ENCODE measurements at regions not wholly inside any gene's neighbourhood (a gene's known extent, or its start where the extent isn't known, plus 50 kb on each side); places are given as distances from the start of the nearest gene placed in this dataset.
"Not testable (repeated sequence)": the region's sequence is repeated elsewhere in the genome, so short reads cannot be mapped to it uniquely, and the experiment has no call there.

- TF ChIP-seq CTCF (conservative IDR thresholded peaks at IDR 0.05): no peak
- H3K27ac ChIP-seq: no peak overlapping the region
These were observed 885.2 kb upstream of the AUTS2 start for GRCh38 chr7:68712956-68713495.

GRCh38 chr7:68714135-68714534 is 884.1 kb upstream of the AUTS2 start:
- not testable (repeated sequence) for H3K27ac ChIP-seq

GRCh38 chr7:68715907-68716306 is 882.4 kb upstream of the AUTS2 start:
- no peak for TF ChIP-seq CTCF (conservative IDR thresholded peaks at IDR 0.05)

GRCh38 chr7:68717176-68717575 is 881.1 kb upstream of the AUTS2 start:
- no peak overlapping the region for H3K27ac ChIP-seq
- no peak for TF ChIP-seq CTCF (conservative IDR thresholded peaks at IDR 0.05)

More at GRCh38 chr7:68715907-68716306, 882.4 kb upstream of the AUTS2 start:
- H3K27ac ChIP-seq: no peak overlapping the region

- TF ChIP-seq CTCF (conservative IDR thresholded peaks at IDR 0.05): no peak
- no peak overlapping the region for H3K27ac ChIP-seq
These were observed 880.2 kb upstream of the AUTS2 start for GRCh38 chr7:68718097-68718551.

- no peak for TF ChIP-seq CTCF (conservative IDR thresholded peaks at IDR 0.05)
- H3K27ac ChIP-seq: no peak overlapping the region
These were observed 877.6 kb upstream of the AUTS2 start for GRCh38 chr7:68720697-68721096.

- no peak overlapping the region for H3K27ac ChIP-seq
- TF ChIP-seq CTCF (conservative IDR thresholded peaks at IDR 0.05): no peak
These were observed 876.2 kb upstream of the AUTS2 start for GRCh38 chr7:68722044-68722443.

GRCh38 chr7:68724965-68725364 is 873.3 kb upstream of the AUTS2 start:
- no peak for TF ChIP-seq CTCF (conservative IDR thresholded peaks at IDR 0.05)
- H3K27ac ChIP-seq: no peak overlapping the region

All from VCaP (cell line).